ENCODE measurements at regions not wholly inside any gene's neighbourhood (a gene's known extent, or its start where the extent isn't known, plus 50 kb on each side); places are given as distances from the start of the nearest gene placed in this dataset.
A peak's percentile ranks its signal among the peaks of the same experiment; 100 is the strongest.

DNA sequence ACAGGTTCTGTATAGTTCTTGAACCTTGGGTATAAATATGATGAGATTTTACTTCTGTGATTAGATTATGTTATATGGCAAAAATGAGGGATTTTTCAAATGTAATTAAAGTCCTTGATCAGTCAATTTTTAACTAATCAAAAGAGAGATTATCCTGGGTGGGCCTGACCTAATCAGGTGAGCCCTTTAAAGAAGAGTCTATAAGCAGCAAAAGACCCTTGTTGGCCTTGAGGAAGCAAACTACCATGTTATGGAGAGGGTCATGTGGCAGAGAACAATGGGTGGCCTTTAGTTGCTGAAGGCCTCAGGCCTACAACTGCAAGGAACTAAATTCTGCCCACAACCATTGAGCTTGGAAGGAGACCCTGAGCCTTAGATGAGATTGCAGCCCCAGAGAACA lies 102.5 kb upstream of the RIPOR2 start:
- no peak for DNase-seq

DNA sequence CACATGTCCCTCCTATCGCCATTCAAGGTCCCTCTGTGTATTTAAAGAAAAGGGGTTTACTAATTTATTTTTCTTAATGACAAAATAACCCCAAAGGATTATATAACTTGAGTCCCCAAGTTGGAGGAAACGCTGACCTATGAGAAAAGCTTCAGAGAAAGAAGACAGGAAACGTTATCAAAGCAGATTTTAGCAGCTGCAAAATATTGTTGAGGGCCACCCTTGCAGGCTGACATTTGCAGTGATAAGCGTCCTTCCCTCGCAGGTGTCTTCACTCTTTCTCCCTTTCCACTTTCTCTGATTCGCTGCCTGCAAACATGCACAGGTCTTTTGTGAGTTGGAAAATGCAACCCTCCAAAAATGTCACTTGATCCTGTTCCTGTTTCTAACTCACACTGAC lies 103.2 kb upstream of the RIPOR2 start:
- no peak for DNase-seq

DNA sequence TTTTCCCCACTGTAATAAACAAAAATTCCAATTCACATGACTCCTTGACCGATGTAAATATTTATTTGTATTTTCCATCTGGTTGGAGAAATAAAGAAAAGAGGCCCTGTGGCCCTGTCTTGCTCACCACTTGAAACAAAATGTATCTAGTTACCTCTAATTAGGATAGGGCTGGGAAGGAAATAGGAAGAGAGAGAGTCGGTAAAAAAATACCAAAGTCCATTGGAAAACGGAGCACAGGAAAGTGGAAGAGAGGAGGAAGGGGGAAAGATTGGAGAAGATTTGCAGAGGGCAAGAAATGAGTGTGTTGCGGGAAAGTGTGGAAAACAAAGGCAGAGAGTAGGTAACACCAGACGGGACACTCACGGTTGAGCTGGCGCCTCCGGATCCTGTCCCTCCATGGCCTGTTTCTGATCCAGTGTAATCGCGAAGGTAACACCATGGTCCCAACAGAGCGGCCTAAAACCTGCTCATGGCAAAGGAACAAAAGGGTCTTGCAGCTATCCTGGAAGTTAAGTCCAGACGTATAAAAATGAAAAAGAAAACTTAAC lies 105.8 kb upstream of the RIPOR2 start:
- no peak for DNase-seq

DNA sequence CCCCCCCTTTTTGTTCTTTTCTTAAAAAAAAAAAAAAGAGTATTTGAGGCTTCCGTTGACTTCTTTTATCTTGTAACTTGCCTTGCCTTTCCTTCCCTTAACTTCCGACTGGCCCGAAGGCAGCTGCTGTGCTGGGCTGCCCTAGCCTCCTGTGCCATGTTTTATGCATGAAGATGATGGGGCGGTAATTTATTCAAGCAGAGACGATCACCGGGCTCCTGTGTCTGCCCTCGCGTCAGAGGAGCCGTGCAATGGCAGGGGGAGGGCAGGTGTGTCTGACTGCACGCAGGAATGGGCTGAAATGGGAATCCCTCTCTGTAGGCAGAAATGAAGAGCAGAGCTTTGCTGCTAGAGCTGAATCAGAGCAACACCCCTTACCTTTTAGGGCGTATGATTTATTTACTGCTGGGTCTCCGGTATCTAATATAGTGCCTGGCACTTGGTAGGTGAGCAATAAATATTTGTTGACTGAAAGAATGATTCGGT lies 106.3 kb upstream of the RIPOR2 start:
- no peak for DNase-seq

DNA sequence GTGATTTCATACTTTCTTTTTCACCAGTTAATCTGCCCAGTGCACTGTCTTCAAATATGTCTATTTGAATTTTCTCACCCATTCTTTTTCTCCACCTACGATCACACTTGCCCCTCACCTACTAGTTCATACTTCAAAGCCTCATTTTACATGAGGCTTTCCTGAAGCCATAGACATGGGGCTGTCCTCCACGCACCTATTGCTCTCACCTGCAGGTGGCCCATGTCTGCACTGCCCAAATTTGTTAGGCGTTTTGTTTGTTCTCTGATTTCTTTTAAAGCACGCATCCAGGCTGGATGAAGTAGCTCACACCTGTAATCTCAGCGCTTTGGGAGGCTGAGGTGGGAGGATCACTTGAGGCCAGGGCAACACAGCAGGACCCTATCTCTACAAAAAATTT lies 106.8 kb upstream of the RIPOR2 start:
- no peak for DNase-seq

DNA sequence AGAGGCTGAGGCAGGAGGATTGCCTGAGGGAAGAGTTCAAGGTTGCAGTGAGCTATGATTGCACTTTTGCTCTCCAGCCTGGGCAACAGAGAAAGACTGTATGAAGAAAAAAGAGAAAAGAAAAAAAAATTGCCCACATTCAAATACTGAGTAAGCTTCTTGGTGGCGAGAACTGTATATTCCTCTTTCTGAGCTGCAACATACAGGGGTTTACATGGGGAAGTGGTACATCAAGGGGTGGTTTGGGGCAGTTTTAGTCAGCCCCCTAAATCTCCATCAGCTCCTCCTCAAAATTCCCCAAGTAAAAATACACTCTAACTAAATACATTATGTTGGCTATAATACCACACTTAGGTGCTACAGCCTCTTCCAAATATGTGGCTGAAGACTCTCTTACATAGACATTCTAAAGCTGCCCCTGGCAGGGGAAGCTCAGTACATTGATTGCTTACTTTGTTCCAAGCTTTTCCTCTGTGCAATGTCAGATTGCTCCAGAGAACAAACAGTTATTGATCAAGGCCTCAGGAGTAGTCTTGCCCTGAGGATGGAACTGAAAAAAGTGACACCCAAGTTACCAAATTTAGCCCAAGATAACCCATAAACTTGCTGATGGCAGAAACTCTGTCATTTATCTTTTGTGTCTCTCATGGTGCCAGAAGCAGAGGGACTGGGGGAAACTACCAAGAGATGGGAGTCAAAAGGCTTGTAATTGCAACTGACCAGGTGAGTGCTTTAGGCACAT lies 107.4 kb upstream of the RIPOR2 start:
- no peak for DNase-seq

DNA sequence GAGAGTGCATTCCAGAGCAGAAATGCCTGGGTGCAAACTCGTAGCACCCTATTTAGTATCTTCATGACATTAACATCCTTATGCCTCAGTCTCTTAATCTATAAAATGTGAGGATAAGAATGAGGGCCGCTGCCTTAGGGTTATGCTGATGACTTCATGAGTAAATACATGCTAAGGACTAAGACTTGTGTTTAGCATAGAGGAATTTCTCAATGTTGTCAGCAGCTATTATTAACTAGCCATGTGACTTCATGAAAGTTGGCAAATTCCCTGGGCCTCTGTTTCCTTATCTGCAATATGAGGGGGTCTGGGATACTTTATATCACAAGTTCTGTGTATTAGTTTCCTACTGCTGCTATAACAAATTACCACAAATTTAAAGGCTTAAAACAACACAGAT lies 108.1 kb upstream of the RIPOR2 start:
- no peak for DNase-seq

DNA sequence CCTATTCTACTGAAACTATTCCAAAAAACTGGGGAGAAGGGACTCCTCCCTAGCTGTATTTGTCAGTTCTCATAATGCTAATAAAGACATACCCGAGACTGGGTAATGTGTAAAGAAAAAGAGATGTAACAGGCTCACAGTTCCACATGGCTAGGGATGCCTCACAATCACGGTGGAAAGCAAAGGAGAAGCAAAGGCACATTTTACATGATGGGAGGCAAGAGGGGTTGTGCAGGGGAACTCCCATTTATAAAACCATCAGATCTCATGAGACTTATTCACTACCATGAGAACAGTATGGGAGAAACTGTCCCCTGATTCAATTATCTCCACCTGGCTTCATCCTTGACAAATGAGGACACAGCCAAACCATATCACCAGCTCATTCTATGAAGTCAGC lies 111.2 kb upstream of the RIPOR2 start:
- no peak for DNase-seq

DNA sequence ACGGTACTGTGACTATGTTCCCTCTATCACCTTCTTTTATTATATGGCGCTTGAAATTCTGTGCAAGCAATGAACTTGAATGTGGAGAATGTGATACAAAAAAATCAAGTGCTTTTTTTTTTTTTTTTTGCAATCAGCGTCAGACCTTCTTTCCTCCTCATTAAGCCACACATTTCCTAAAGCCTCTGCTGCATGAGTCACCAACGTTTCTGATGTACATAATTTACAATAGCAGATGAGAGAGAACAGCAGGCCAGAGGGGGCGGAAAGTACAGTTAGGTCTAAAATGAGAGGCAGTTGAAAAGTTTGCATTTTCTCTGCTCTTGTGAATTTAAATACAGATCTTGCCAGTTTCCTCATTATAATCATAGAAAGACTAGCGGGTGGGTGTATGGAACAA lies 114.6 kb upstream of the RIPOR2 start:
- peak in 1 of 3 donors; percentile 71 for DNase-seq

DNA sequence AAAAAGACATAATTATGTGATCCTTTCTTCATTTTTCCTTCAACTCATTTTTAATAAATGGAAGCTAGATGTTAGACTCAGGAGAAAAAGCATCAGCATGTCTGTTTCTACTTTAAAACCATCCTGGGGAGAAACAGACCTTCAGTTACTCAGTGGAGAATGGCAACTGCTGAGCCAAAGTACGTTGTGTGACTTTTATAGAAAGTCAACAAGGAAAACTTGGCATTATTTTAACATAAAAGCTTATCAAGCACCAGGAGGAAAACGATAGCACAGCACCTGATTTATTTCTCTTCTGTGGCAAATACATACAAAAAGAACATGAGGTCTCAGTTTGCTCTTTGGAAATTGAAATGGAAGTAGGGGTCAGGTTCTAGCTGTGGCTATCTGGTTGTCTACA lies 115.3 kb upstream of the RIPOR2 start:
- DNase-seq = no peak

DNA sequence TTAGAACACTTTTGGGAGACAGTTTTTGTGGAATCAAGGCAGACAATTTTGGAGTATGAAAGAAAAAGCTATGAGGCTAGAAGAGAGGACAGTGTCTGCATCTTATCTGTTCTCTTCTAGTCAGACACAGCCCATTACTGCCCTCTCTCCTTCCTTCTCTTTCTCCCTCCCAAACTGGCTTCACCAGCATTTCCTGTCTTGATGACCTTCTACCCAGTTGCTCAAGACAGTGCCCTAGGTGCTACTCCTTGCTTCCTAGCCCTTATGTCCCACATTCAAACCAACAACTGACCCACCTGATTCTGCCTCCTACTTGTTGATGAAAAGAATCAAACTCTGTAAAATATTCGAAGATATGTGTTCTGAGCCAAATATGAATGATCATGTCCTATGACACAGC lies 116.4 kb upstream of the RIPOR2 start:
- DNase-seq = no peak

DNA sequence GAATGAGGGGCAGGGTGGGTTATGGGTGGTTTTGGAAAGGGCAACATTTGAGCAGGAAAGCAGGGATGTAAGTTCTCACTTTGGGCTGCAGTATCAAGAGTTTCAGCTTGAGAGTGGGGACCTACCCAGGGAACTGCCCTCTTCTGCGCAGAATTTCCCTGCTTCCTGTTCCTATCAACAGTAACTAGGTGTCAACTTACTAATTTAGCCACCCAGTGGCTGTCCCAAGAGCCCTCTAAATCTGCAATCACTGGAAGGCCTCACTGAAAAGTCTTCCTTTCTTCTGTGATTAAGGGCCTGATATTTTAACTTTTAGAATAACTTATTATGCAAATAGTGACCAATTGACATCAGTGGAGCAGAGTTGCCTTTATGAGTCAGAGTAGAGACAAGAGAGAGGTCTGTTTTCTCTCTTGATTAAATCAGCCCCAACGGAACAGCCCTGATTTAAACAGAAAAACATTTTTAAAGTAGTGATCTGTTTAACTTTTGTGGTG lies 118.2 kb upstream of the RIPOR2 start:
- DNase-seq = peak in 2 of 3 donors; percentile 29 to 63

DNA sequence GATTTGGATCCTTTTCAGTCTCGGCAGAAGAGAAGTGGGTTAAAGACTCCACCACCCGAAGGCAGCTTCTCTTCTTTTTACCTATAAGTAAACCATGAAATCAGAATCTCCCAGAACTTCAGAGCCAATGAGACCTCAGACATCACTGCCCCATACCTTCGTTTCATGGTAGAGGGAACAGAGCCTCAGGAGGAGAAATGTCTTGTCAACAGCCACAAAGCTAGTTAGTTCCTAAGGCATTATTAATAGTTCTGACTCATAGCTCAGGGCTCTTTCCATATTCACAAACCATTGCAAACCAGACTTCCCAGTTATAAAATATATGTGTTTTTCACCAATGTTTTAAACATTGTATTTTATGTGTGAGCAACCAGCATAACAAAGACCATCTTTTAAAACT lies 118.7 kb upstream of the RIPOR2 start:
- peak in 1 of 3 donors; percentile 39 for DNase-seq

DNA sequence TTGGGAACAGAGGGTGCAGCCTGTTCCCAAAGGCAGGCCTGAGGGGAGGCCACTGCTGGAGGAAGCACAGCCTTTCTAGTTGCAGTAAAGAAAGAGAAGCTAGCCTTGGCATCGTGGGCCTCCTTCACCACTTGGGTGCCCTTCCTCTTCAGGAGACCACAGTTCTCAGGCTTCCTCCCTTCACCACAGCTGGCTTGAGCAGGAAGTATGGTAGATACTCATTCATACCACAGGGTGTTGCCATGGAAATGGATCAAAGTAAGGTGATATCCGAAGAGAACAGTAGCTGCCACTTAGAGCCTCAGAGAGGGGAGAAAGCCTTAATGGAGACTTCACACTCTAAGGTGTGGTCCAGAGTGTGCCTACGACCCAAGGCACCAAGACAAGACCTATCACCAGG lies 120.4 kb upstream of the RIPOR2 start:
- no peak for DNase-seq

DNA sequence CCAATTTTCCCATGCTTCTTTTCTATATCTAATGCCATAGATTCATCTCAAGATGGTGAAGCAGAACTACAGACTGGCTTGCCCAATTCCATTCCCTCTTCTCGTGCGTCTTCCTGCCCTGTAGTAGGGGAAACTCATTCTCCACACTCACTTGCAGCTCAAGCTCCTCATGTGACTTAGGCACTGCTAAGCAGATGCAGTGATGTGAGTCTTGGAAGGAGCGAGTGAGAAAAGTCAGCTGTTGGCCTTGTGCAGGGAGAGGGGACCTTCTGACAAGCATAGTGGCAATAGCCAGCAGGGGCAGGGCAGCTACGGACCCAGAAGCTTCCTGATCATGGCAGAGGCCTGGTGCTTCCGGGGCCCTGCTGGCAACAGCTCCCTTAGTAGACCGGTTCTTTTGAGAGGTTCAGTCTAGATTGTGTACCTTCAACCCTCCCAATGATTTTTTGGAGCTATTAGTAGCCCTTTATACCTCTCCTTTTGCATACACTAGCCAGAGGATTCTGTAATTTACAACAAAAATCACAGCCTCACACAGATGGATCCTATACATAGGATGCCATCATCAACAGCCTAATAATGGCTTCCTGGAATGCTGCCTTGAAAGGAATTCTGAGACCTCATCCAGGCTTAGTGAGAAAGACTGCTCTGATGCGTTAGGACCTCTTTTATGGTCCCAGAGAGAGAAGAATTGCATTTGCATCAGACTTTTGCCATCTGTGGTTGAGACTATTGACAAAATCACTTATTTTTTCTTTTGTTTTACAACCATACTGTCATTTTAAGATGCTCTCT lies 121.5 kb upstream of the RIPOR2 start:
- peak in 2 of 3 donors; percentile 25 to 54 for DNase-seq

DNA sequence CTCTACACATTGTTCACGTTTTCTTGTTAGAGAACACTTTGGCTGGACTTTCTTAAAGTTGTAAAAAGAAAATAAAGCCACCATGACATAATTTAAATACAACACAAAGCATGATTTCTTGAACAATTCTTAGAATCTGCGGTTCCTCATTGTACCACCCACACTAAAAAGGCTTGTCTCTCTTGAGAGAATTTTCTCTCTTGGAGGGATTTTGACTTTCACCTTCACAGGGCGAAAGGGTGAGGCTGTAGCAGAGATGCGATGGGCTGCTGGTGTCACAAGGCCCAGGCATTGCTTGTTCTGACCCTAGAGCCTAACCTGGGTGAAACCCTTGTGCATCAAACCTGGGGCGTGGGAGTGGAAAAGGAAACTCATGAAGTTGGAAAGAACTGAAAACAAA lies 122.7 kb upstream of the RIPOR2 start:
- no peak for DNase-seq

DNA sequence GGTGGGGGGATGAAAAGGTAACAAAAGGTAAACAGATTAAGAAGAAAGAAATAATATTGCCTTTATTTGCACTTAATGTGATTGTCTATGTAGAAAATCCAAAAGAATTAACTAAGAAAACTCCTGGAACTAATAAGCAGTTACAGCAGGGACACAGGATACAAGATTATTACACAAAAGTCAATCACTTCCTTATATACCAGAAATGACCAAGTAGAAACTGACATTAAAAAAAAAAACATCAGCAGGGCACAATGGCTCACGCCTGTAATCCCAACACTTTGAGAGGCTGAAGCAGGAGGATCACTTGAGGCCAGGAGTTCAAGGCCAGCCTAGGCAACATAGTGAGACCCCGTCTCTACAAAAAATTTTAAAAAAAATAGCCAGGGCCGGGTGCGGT lies 123.2 kb upstream of the RIPOR2 start:
- DNase-seq = no peak

DNA sequence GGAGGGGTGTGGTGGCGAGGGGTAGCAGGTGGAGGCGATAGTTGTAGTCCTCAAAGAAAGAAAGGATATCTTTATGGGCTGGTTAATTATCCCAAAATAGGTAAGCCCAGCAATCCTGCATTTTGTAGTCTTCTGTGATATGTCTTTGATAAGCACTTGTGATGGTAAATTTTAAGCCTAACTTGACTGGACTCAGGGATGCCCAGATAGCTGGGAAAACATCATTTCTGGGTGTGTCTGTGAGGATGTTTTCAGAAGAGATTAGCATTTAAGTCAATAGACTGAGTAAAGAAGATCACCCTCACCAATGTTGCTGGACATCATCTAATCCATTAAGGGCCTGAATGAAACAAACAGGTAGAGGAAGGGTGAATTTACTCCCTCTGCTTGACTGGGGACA lies 124.8 kb upstream of the RIPOR2 start:
- DNase-seq = no peak

DNA sequence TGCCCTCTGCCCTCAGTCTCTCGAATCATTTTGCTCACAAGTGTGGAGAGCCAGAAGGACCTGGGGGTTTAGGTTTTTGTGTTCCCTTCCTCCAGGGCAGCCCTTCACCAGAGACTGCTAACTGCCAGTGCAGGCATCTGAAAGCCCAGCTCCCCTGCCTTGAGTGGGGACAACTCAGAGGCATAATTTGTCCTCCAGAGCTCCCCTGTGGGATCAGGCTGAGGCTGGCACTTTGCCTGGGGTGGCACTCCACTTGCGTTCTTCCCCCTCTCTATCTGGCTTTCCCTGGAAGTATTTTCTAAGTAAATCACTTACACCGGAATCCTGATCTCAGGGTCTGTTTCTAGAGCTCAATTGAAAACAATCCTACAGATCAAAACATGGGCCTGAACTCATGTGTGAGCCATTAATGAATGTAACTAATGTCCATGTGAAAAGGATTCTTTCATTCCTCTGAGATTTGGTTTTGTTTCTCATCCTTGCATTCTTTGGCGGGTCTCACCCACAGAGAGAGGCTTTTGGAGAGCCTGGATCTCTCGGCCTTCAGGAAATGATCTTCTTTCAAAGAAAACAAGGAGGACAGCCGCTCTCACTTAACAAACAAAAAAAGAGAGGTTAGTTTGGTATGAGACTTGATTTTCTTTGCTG lies 125.7 kb upstream of the RIPOR2 start:
- DNase-seq = peak in 2 of 3 donors; percentile 41 to 66

DNA sequence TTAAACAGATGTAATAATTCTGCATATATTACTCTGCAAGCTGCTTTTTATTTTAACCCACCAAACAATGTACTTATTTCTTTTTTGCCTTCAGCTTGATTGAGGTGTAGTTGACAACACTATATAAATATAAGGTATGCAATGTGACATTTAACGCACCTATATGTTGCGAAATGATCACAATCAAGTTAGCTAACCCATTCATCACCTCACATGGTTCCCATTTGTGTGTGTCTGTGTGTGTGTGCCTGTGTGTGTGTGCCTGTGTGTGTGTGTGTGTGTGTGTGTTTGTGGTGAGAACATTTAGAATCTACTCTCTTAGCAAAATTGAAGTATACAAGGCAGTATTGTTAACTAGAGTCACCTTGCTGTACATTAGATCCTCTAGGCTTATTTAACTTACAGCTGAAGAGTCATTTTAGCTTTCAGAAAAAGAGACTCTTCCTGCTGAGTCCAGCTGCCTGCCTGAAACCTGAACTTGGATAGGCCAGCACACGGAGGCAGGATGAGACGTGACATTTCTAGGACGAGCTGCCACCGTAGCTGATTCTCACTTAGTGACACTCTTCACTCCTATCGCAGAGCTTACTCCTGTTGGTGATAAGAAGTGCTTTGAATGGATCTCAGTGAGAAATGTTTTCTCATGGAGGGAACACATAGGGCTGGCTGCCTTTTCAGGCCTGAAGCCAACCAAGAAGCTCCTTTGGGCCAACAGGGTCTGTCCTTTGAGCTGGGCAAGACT lies 126.5 kb upstream of the RIPOR2 start:
- no peak for DNase-seq

DNA sequence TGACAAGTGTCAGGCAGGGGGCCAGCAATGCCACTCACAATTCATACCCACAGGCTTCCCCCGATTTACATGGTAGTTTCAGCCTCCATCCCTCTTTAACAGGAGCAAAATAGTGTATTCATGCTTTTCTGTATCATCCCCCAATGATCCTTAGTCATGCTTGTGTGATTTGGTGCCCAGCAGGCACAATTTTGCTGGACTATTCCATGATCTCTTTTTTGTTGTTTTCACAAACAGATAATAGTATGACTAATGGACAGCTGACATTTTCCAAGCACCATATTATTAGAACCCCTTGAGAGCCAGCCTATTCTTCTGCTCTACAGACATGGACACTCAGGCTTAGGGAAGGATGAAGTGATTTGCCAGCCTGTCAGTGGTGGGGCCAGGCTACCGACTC lies 128.2 kb upstream of the RIPOR2 start:
- no peak for DNase-seq

DNA sequence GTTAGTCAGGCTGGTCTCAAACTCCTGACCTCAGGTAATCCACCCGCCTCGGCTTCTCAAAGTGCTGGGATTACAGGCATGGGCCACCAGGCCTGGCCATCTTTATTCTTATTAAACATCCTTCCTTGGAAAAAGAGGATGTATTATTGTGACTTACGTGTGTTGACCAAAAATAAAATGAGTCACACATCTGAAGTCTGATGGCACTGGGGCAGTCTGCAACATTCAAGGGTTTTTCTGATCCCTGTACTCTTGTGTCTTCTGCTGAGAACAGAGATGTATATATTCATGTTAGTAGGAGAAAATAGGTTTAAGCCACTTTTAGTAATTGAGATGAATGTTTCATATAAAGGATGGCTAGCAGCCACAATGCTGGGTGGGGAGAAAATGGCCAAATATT lies 129.9 kb upstream of the RIPOR2 start:
- DNase-seq = no peak

Data from muscle of back (tissue), 3 donors.